ENCODE measurements at regions not wholly inside any gene's neighbourhood (a gene's known extent, or its start where the extent isn't known, plus 50 kb on each side); places are given as distances from the start of the nearest gene placed in this dataset.

- TF ChIP-seq CTCF (IDR thresholded peaks at IDR 0.05), result no peak
- no peak for TF ChIP-seq POLR2A (IDR thresholded peaks at IDR 0.05)
Observed at GRCh38 chr3:75305901-75306300, 358.2 kb upstream of the FRG2C start.
